Dedifferentiated amniotic fluid mesenchymal stem cell (primary cell): ENCODE measurements at regions not wholly inside any gene's neighbourhood (a gene's known extent, or its start where the extent isn't known, plus 50 kb on each side); places are given as distances from the start of the nearest gene placed in this dataset.
"Not testable (repeated sequence)": the region's sequence is repeated elsewhere in the genome, so short reads cannot be mapped to it uniquely, and the experiment has no call there.

Experiments used
- DNase-seq: peaks from one replicate; pipeline ENCODE4 v3.0.0-alpha.2; 2016; ENCODE audit errors: extremely low spot score

DNA sequence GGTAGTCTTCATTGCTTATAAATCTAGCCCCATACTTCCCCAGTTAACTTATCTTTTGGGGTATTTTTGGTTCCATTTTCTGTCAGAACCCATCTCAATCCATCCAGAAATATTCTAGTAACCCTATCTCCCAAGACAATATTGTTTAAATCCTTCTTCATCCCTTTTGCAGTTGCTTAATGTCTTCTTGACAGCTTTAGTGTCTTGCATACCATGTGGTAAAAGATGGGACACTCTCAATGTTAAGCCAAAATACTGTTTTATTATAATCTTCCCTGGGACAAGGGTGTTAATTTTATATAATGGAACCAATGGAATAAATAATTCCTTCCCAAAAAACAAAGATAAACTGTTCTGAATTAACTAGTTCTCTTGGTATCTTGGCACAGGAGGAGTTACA, 450.2 kb downstream of the CCER1 start:
- no peak for DNase-seq

- DNase-seq, result no peak
Observed at GRCh38 chr12:90502070-90502469, 452.9 kb downstream of the CCER1 start.

- DNase-seq, result no peak
Observed at GRCh38 chr12:90501412-90501811, 453.6 kb downstream of the CCER1 start.

DNA sequence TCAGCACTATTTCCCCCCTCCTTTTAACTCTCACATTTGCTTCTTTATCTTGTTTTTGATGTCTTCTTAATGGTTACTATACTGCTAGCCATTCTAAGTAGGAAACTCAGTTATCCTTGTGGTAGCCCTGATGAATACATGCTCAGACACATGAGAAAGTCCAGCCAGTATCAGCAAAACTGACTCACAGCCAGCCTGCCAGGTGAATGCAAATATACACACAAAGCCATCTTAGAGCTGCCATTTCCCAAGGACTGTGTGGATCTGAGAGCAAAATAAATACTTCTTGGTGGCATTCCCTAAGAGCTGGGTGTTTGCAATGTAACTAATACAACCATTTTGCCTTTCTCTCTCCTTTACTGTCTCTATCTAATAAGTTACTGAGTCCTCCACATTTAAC, 455.2 kb downstream of the CCER1 start:
- DNase-seq, result no peak

DNA sequence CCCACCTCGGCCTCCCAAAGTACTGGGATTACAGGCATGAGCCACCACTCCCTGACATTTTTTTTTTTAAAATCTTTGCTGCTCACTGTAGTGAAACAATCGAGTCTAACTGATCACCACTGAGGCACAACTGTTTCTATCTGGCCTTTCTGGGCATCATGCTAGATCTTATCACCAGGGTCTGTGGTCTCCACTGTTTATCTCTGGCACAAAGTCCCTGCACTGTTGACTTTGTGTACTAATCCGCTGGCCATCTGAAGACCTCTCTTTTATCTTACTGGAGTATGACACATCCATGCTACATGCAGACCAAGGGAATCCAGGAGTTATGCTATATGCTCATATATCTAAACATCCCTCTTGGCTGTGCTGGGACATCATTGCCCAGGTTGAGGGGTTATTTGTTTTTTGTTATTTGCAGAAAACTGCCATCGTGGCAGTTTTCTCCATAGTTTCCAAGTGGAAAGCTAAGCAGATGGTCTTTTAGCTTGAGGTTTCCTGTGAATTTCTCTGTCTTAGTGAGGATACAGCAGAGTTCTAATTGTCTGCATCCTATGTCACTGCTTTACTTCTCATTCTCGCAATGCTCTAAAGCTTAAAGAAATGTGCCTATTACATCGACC, 456.9 kb downstream of the CCER1 start:
- no peak for DNase-seq

DNA sequence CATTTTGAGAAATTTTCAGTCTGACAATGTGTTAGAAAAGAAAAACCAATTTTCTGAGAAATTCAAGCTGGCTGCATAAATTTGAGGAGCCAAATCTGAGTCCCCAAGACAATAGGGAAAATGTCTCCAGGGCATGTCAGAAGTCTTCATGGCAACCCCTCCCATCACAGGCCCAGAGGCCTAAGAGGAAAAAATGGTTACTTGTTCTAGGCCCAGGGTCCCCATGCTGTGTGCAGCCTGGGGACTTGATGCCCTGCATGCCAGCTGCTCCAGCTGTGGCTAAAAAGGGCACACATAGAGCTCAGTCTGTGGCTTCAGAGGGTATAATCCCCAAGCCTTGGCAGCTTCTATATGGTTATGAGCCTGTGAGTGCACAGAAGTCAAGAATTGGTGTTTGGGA, 464.6 kb downstream of the CCER1 start:
- DNase-seq, result no peak

DNA sequence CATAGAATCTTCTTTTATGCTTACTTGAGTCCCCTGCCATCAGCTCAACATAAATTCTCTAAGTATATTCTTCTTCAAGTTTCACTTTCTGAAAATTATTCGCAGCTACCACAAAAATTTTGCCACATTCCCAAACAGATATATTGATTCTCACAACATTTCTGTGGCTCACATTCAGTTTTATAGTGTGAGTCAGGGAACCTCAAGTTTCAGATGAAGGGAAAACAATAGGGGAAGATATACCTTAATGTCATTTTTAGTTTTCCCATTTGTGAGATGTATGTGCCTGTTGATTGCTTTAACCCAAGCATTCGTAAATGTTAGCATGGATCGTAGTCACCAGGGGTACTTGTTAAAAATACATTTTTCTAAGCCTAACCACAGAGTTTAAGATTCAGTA, 465.8 kb downstream of the CCER1 start:
- DNase-seq, result no peak

DNA sequence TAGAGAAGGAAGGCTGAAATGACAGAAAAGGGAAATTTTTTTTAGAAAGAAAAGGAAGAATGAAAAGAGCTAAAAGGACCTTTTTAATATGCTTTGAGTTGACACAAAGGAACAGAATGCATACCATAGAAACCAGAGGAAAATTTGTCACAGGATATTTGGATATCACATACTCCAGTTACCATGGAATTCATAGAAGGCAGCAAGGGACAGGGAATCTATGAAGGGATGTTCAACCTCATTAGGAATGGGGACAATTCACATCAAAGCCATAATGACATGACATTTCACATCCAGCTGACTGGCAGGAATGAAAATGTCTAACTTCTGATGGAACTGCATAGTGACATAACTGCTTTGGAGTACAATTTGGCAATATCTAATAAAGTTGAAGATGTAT, 469.4 kb downstream of the CCER1 start:
- DNase-seq, result no peak

DNA sequence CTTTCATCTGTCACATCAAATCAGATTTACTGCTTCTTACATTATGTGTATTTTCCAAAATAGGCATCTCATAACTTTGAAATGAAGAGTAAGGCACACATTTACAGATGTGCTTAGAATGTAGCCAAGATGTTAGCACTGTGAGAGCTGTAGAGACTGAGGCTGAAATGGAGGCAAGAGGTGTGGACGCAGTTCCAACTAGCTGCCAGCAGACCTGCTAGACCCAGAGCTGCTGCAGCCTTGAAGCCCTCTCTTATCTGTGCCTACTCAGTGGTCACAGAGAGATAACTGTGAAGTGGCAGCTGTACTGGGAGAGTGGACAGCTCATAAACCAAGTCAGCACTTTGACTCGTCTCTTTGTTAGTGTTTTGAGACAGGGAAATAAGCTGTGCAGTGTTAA, 470.9 kb downstream of the CCER1 start:
- no peak for DNase-seq

- no peak for DNase-seq
Observed at GRCh38 chr12:90481748-90482147, 473.2 kb downstream of the CCER1 start.

- no peak for DNase-seq
Observed at GRCh38 chr12:90479237-90479636, 475.7 kb downstream of the CCER1 start.

GRCh38 chr12:90473831-90474230, 481.1 kb downstream of the CCER1 start:
- DNase-seq, result no peak

DNA sequence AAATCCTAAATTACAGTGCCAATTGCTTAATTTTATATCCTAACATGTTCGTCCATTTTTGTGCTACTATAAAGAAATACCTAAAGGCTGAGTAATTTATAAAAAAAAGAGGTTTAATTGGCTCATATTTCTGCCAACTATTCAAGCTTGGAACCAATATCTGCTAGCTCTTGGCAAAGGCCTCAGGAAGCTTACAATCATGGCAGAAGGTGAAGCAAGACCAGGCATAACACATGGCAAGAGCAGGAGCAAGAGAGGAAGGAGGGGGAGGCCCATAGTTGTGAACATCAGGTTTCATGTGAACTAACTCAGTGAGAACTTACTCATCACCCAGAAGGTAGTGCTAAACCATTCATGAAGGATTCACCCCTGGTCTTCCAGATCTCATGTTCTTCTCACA, 494.3 kb downstream of the CCER1 start:
- no peak for DNase-seq

GRCh38 chr12:90456248-90456647, 498.7 kb downstream of the CCER1 start:
- DNase-seq, result no peak

DNA sequence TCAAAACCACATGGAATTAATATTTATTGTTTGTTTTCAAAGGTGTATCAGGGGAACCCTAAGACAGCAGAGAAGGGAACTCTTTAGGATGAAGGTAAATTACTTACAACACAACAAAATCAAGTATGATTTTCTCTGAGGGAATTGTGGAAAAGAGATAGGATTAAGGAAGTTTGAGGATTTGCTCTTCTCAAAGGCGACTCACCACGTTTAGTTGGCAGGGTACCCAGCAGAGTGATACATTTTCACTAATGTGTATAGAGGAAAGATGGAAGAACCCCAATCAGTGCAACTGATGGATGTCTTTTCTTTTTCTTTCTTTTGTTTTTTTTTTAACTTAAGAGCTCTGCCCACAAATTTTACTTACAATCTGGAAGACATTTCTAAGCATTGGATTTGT, 499.2 kb downstream of the CCER1 start:
- no peak for DNase-seq

- no peak for DNase-seq
Observed at GRCh38 chr12:90449611-90450010, 505.4 kb downstream of the CCER1 start.

DNA sequence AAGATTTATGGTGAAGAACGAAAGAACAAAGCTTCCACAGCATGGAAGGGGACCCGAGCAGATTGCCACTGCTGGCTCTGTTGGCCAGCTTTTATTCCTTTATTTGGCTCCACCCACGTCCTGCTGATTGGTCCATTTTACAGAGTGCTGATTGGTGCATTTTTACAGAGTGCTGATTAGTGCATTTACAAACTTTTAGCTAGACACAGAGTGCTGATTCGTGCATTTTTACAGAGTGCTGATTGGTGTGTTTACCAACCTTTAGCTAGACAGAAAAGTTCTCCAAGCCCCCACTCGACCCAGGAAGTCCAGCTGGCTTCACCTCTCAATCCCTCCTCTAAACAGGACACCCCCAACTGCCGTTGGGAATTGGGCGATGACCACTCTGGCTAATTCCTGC, 511.5 kb downstream of the CCER1 start:
- not testable (repeated sequence) for DNase-seq

- DNase-seq, result no peak
Observed at GRCh38 chr12:90441431-90441830, 513.5 kb downstream of the CCER1 start.

- no peak for DNase-seq
Observed at GRCh38 chr12:90428881-90429280, 526.1 kb downstream of the CCER1 start.

DNA sequence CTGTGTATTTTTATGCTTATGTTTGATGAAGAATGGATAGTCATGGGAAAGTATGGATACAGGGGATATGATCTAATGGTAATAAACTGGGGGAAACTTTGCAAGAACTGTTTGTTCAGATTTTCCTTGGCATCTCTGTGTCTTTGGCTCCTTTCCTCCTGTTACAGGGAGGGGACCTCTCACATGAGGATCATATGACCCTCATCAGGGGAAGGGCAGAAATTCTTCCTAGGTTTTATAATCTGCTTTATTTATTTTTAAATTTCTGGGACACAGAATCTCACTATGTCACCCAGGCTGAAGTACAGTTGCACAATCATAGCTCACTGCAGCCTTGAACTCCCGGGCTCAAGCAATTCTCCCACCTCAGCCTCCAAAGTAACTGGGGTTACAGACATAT, 526.5 kb downstream of the CCER1 start:
- DNase-seq, result no peak

- DNase-seq, result no peak
Observed at GRCh38 chr12:90423965-90424364, 531.0 kb downstream of the CCER1 start.

GRCh38 chr12:90410962-90411361, 544.0 kb downstream of the CCER1 start:
- DNase-seq, result no peak

DNA sequence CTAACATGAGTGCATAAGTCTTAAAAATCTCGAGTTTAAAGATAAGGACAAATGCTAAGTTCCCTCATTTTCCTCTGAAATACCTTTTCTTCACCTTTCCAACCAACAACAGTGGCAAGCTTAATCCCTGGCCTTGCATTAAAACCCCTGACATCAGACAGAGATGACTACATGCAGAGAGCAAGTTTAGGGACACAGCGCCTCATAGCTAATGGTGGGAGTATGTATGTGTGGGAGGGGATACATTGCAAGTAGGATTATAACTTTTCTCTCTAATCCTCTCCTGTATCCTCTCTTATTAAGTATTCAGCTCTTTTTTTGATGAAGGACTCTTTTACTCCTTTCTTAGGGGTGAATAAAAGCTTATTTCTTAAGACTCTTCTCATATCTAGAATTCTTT, 547.1 kb downstream of the CCER1 start:
- no peak for DNase-seq

- DNase-seq, result no peak
Observed at GRCh38 chr12:90404071-90404470, 550.9 kb downstream of the CCER1 start.

GRCh38 chr12:90401185-90401584, 553.8 kb downstream of the CCER1 start:
- no peak for DNase-seq
